ENCODE measurements at regions not wholly inside any gene's neighbourhood (a gene's known extent, or its start where the extent isn't known, plus 50 kb on each side); places are given as distances from the start of the nearest gene placed in this dataset.

DNA sequence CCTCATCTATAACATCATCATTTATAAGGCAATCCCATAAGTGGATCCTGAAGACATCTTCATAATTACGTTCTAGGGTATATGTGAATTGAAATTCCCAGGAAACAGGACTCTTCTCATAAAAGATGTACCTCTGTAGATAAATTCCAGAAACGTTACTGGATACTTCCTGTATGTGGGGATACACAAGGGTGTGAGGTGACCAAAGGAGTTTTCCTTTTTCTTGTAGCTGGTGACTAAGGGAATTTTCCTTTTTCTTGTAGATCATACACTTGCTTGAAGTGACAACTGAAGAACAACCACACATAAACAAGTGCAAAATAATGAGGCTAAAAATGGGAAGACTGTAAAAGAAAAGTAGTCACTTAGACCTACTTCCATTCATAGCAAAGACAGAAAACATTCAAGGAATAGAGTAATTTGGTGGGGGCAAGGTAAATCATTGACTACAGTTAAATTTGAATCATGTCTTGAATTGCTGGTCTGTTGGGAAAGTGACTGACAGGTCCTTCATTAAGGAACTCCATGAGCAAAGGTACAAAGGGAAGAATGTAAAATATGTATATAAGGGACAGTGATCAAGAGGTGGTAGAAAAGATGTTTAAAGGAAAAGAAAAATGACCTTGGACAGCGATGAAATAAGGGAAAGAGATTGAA, 53.2 kb upstream of the UBE2E3 start:
- Histone ChIP-seq H4K5ac (ENCODE audit: insufficient read length, low read depth, low read length) (no peak overlapping the region), H2BK20ac (ENCODE audit: low read depth, low read length, poor library complexity, severe bottlenecking) (no peak overlapping the region), H3K4me1 (ENCODE audit: insufficient read depth, low read length) (no peaks in the 10 kb centered on the region), H3T11ph (ENCODE audit: low read length) (no peak overlapping the region), H4K8ac (replicated peaks; ENCODE audit: insufficient read length, low read depth, low read length) (no peak overlapping the region), H4K91ac (ENCODE audit: insufficient read length, low read depth, low read length) (no peak overlapping the region), H3K18ac (ENCODE audit: insufficient read length, low read depth, low read length) (no peak overlapping the region), H2BK12ac (ENCODE audit: insufficient read length, low read depth, low read length) (no peak overlapping the region), H3K9ac (ENCODE audit: extremely low read depth, insufficient read length, low read length) (no peak overlapping the region), H2AFZ (ENCODE audit: low read length) (no peak overlapping the region), H3K4me2 (ENCODE audit: insufficient read depth, insufficient read length, low read length) (no peak overlapping the region), H2BK15ac (ENCODE audit: low read depth, low read length) (no peak overlapping the region), H3K14ac (ENCODE audit: insufficient read depth, low read length) (no peak overlapping the region), H3K56ac (ENCODE audit: insufficient read length, low read depth, low read length) (no peak overlapping the region), H2AK5ac (ENCODE audit: insufficient read length, low read length) (no peak overlapping the region), H3K23me2 (ENCODE audit: insufficient read length, low read depth, low read length, poor library complexity, severe bottlenecking) (no peaks in the 10 kb centered on the region), H2BK5ac (ENCODE audit: insufficient read length, low read length) (no peak overlapping the region), H3K4ac (ENCODE audit: low read depth, low read length) (no peak overlapping the region), H3K9me3 (ENCODE audit: control insufficient read depth, low read depth, low read length) (no peaks in the 10 kb centered on the region), H3K27ac (ENCODE audit: insufficient read length, low read depth, low read length) (no peak overlapping the region), H4K20me1 (ENCODE audit: control insufficient read depth, insufficient read depth, insufficient read length) (no peaks in the 10 kb centered on the region), H3K27me3 (ENCODE audit: insufficient read depth, low read length) (no peaks in the 10 kb centered on the region), H3K79me1 (ENCODE audit: insufficient read depth, low read depth, low read length, poor library complexity, severe bottlenecking) (no peaks in the 10 kb centered on the region), H2BK120ac (ENCODE audit: low read depth, low read length, poor library complexity, severe bottlenecking) (no peak overlapping the region), H3K79me2 (ENCODE audit: insufficient read depth, low read length) (no peaks in the 10 kb centered on the region), H3K23ac (ENCODE audit: insufficient read length, low read depth, low read length) (no peak overlapping the region)
- Mint-ChIP-seq H3K27ac (no peak overlapping the region), H3K27me3 (ENCODE audit: low read depth) (no peaks in the 10 kb centered on the region), H3K4me1 (no peaks in the 10 kb centered on the region), H3K36me3 (ENCODE audit: insufficient read depth in 1 of 3, low read depth in 3 of 3) (no peaks in the 10 kb centered on the region), H3K4me3 (no peak overlapping the region), H3K9me3 (no peaks in the 10 kb centered on the region)
- no peak for DNase-seq
- 100% methylated on average over 1 of the region's 3 CpGs for WGBS (ENCODE audit: extremely low coverage, insufficient read length, low lambda C conversion rate)
- TF ChIP-seq, protein P1, sequence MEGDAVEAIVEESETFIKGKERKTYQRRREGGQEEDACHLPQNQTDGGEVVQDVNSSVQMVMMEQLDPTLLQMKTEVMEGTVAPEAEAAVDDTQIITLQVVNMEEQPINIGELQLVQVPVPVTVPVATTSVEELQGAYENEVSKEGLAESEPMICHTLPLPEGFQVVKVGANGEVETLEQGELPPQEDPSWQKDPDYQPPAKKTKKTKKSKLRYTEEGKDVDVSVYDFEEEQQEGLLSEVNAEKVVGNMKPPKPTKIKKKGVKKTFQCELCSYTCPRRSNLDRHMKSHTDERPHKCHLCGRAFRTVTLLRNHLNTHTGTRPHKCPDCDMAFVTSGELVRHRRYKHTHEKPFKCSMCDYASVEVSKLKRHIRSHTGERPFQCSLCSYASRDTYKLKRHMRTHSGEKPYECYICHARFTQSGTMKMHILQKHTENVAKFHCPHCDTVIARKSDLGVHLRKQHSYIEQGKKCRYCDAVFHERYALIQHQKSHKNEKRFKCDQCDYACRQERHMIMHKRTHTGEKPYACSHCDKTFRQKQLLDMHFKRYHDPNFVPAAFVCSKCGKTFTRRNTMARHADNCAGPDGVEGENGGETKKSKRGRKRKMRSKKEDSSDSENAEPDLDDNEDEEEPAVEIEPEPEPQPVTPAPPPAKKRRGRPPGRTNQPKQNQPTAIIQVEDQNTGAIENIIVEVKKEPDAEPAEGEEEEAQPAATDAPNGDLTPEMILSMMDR (conservative IDR thresholded peaks at IDR 0.05) = no peak

Measured in H9 (cell line).